ENCODE measurements at regions not wholly inside any gene's neighbourhood (a gene's known extent, or its start where the extent isn't known, plus 50 kb on each side); places are given as distances from the start of the nearest gene placed in this dataset.

- POLR2A ChIA-PET: no interaction called here
- no peaks in the 10 kb centered on the region for H3K27me3 ChIP-seq (ENCODE audit: control insufficient read depth, insufficient read depth, low read length)
- ATAC-seq: no peak
- intact Hi-C loops (cut with micrococcal nuclease; ENCODE audit: unreplicated experiment): no loop called here
- no peak for TF ChIP-seq SIN3A (IDR thresholded peaks at IDR 0.05; ENCODE audit: borderline replicate concordance, insufficient read depth, low read depth, low read length)
- TF ChIP-seq TCF7L2 (IDR thresholded peaks at IDR 0.05; ENCODE audit: low read depth, low read length): no peak
- TF ChIP-seq REST (IDR thresholded peaks at IDR 0.05; ENCODE audit: insufficient read depth in 1 of 2, low read depth in 2 of 2, low read length in 1 of 2): no peak
- TF ChIP-seq CTCF (IDR thresholded peaks at IDR 0.05): no peak
- no peak for TF ChIP-seq POLR2AphosphoS5 (IDR thresholded peaks at IDR 0.05; ENCODE audit: low read depth, low read length)
- no peak overlapping the region for H3K4me3 ChIP-seq (ENCODE audit: low read depth in 2 of 2, low read length in 2 of 2)
- H3K4me1 ChIP-seq (ENCODE audit: control insufficient read depth, insufficient read depth, low read length): no peaks in the 10 kb centered on the region; the same call in 1 of the 2 replicates
- BruUV-seq (replicated peaks): no TSS peak
- H3K9me3 ChIP-seq (ENCODE audit: control insufficient read depth, insufficient read depth, low read depth, low read length): no peaks in the 10 kb centered on the region
- no peak for DNase-seq (ENCODE audit: low read depth, low spot score)
- no peaks in the 10 kb centered on the region for H3K36me3 ChIP-seq (ENCODE audit: control insufficient read depth, insufficient read depth, low read length)
- CTCF ChIA-PET: no interaction called here
- no peak overlapping the region for H3K27ac ChIP-seq (ENCODE audit: low read length)
- in situ Hi-C loops (cut with HindIII; ENCODE audit: low pct_unique_long_range_greater_than_20kb, low sequenced_read_pairs): no loop called here
These were observed 82.9 kb upstream of the ARHGAP20 start for GRCh38 chr11:110795112-110795624.

DNA sequence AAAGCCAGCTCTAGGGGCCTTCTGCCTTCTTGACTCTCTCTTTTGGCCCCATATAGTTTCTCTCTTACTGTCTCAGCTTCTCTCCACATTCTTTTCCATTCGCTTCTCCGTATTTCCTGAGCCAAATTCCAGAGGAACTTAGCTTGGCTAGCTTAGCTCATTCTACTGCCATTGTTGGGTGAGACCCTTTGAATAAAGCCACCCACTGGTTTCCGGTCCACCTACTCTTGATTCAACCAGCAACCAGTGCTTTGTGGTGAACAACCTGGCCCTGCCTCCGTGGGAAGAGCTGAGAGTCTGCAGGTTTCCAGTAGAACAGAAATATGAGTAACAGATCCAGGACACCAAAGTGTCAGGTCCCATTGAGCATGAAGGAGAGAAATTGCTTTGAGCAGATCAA lies 81.3 kb upstream of the ARHGAP20 start:
- no TSS peak for BruUV-seq (replicated peaks)
- CTCF ChIA-PET: no interaction called here

More for the DNA sequence above, 81.3 kb upstream of the ARHGAP20 start:
- DNase-seq (ENCODE audit: low read depth, low spot score) (no peak), ATAC-seq (no peak)
- intact Hi-C loops (cut with micrococcal nuclease; ENCODE audit: unreplicated experiment): no loop called here
- no peaks in the 10 kb centered on the region for H3K9me3 ChIP-seq (ENCODE audit: control insufficient read depth, insufficient read depth, low read depth, low read length)
- H3K4me1 ChIP-seq (ENCODE audit: control insufficient read depth, insufficient read depth, low read length): no peaks in the 10 kb centered on the region; the same call in 1 of the 2 replicates
- H3K27me3 ChIP-seq (ENCODE audit: control insufficient read depth, insufficient read depth, low read length): no peaks in the 10 kb centered on the region
- in situ Hi-C loops (cut with HindIII; ENCODE audit: low pct_unique_long_range_greater_than_20kb, low sequenced_read_pairs): no loop called here
- H3K4me3 ChIP-seq (ENCODE audit: low read depth in 2 of 2, low read length in 2 of 2): no peak overlapping the region
- no peaks in the 10 kb centered on the region for H3K36me3 ChIP-seq (ENCODE audit: control insufficient read depth, insufficient read depth, low read length)
- POLR2A ChIA-PET: no interaction called here
- H3K27ac ChIP-seq (ENCODE audit: low read length): no peak overlapping the region
- TF ChIP-seq REST (IDR thresholded peaks at IDR 0.05; ENCODE audit: insufficient read depth in 1 of 2, low read depth in 2 of 2, low read length in 1 of 2): no peak
- TF ChIP-seq TCF7L2 (IDR thresholded peaks at IDR 0.05; ENCODE audit: low read depth, low read length): no peak
- TF ChIP-seq SIN3A (IDR thresholded peaks at IDR 0.05; ENCODE audit: borderline replicate concordance, insufficient read depth, low read depth, low read length): no peak
- no peak for TF ChIP-seq CTCF (IDR thresholded peaks at IDR 0.05)
- TF ChIP-seq POLR2AphosphoS5 (IDR thresholded peaks at IDR 0.05; ENCODE audit: low read depth, low read length): no peak
